PC-3 (cell line): ENCODE measurements at regions not wholly inside any gene's neighbourhood (a gene's known extent, or its start where the extent isn't known, plus 50 kb on each side); places are given as distances from the start of the nearest gene placed in this dataset.

Source experiments
- CTCF ChIP-seq: fragments of 300-600 bp; sonication (generic); conservative IDR thresholded peaks from 2 replicates; pipeline ENCODE4 v1.5.1; 2017; ENCODE audit warnings: antibody characterized with exemption, low read depth, mild to moderate bottlenecking, low read length
- EZH2 ChIP-seq: fragments of 300-600 bp; sonication (generic); IDR thresholded peaks from one replicate; pipeline ENCODE4 v1.6.1; 2017; ENCODE audit warnings: antibody characterized with exemption, mild to moderate bottlenecking, low read length; ENCODE audit not compliant: unreplicated experiment
- EZH2phosphoT487 ChIP-seq: fragments of 300-600 bp; sonication (generic); IDR thresholded peaks from 2 replicates; pipeline ENCODE4 v1.6.1; 2018; ENCODE audit warnings: mild to moderate bottlenecking, antibody characterized with exemption, low read length, borderline replicate concordance

- TF ChIP-seq CTCF (no peak), EZH2 (no peak), EZH2phosphoT487 (no peak)
These were observed 101.2 kb downstream of the PCSK1 start for GRCh38 chr5:96331681-96332361.
